Breast epithelium (tissue), 4 donors: ENCODE measurements at regions not wholly inside any gene's neighbourhood (a gene's known extent, or its start where the extent isn't known, plus 50 kb on each side); places are given as distances from the start of the nearest gene placed in this dataset.

ENCODE experiments used
- DNase-seq, 2 donors: peaks; one replicate each; pipeline ENCODE4 v3.0.0-alpha.2; 2019; ENCODE audit warnings: low spot score in 2 of 2
- H3K27ac ChIP-seq, 2 donors: fragments of 200-600 bp; sonication (generic) in 1 of 2; one replicate each; pipeline ENCODE4 v1.5.1; 2016 to 2019; ENCODE audit warnings: mild to moderate bottlenecking in 1 of 2
- H3K27me3 ChIP-seq, 2 donors: fragments of 200-600 bp; sonication (generic) in 1 of 2; one replicate each; pipeline versions ENCODE4 v1.5.1 to v1.6.0; 2017 to 2019; ENCODE audit warnings: control low read depth in 1 of 2, mild to moderate bottlenecking in 1 of 2
- H3K36me3 ChIP-seq: fragments of 200-600 bp; one replicate; pipeline ENCODE4 v1.5.1; 2019
- H3K4me1 ChIP-seq, 2 donors: fragments of 200-600 bp; sonication (generic); one replicate each; pipeline ENCODE4 v1.5.1; 2016 to 2019; ENCODE audit warnings: control low read depth in 1 of 2
- H3K4me3 ChIP-seq, 3 donors: fragments of 200-600 bp; sonication (generic); 1 replicate in 2 of 3; 2 replicates in 1 of 3; pipeline ENCODE4 v1.5.1; 2016 to 2019; ENCODE audit warnings: mild to moderate bottlenecking in 3 of 3, moderate library complexity in 2 of 3
- H3K9me3 ChIP-seq, 2 donors: fragments of 200-600 bp; sonication (generic) in 1 of 2; one replicate each; pipeline ENCODE4 v1.5.1; 2016 to 2019; ENCODE audit warnings: control low read depth in 1 of 2
- POLR2A ChIP-seq: fragments of 450-650 bp; IDR thresholded peaks from one replicate; pipeline ENCODE4 v1.6.1; 2016; ENCODE audit warnings: antibody characterized with exemption, mild to moderate bottlenecking, moderate library complexity
- POLR2AphosphoS5 ChIP-seq, 3 donors: sonication (generic); formaldehyde crosslinking; IDR thresholded peaks; one replicate each; pipeline ENCODE4 v1.6.1; 2017; ENCODE audit warnings: antibody characterized with exemption in 3 of 3
- intact Hi-C: fragments of 100-400 bp; cut with DNase I; formaldehyde crosslinking; loops from one replicate; pipeline ENCODE4 v1.15.1; 2023; ENCODE audit warnings: low total_unique reads
- TF ChIP-seq, protein P1 (sequence below), 3 donors: fragments of 450-650 bp; IDR thresholded peaks; one replicate each; pipeline ENCODE4 v1.5.1; 2016 to 2017; ENCODE audit warnings: antibody characterized with exemption in 3 of 3, mild to moderate bottlenecking in 3 of 3, moderate library complexity in 3 of 3

DNA sequence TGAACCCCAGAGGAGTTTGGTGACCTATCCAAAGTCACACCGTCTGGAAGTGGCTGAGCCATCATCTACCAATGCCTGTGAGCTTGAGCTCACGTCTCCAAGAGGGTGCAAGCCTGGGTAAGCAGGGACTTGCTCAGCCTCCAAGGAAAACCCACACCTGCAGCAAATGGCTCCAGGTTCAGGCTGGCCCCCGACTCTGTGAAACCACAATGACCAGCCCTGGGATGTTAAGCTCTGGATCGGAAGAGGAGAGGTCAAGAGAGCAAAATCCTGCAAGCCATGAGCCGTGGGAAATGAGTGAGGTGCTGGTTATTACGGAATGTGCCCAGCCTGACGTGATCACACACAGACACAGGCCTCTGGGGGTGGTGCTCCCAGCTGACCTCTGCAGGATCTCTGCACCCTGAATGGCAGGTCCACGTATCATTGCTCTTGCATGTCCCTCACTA is 94.1 kb upstream of the OTOS start:
- Histone ChIP-seq H3K4me3 (no peak overlapping the region), H3K9me3 (no peaks in the 10 kb centered on the region), H3K4me1 (peaks cover 0 to 3% of the 10 kb centered on the region in 2 donors), H3K27me3 (no peaks in the 10 kb centered on the region), H3K36me3 (no peaks in the 10 kb centered on the region), H3K27ac (no peak overlapping the region)
- DNase-seq, result peak in 1 of 2 donors; percentile 41
- intact Hi-C loops, result loop anchor here (5.0 kb wide), 1 partner anchor 203 kb away; the partner anchor contains the start of gene GPC1
- TF ChIP-seq, protein P1, sequence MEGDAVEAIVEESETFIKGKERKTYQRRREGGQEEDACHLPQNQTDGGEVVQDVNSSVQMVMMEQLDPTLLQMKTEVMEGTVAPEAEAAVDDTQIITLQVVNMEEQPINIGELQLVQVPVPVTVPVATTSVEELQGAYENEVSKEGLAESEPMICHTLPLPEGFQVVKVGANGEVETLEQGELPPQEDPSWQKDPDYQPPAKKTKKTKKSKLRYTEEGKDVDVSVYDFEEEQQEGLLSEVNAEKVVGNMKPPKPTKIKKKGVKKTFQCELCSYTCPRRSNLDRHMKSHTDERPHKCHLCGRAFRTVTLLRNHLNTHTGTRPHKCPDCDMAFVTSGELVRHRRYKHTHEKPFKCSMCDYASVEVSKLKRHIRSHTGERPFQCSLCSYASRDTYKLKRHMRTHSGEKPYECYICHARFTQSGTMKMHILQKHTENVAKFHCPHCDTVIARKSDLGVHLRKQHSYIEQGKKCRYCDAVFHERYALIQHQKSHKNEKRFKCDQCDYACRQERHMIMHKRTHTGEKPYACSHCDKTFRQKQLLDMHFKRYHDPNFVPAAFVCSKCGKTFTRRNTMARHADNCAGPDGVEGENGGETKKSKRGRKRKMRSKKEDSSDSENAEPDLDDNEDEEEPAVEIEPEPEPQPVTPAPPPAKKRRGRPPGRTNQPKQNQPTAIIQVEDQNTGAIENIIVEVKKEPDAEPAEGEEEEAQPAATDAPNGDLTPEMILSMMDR (IDR thresholded peaks at IDR 0.05), result no peak
- no peak for TF ChIP-seq POLR2A
- TF ChIP-seq POLR2AphosphoS5 (IDR thresholded peaks at IDR 0.05), result no peak

GRCh38 chr2:240235149-240235803 is 94.8 kb upstream of the OTOS start:
- Histone ChIP-seq H3K27me3 (no peaks in the 10 kb centered on the region), H3K27ac (no peak overlapping the region), H3K4me1 (peaks cover 0 to 3% of the 10 kb centered on the region in 2 donors), H3K9me3 (no peaks in the 10 kb centered on the region), H3K36me3 (no peaks in the 10 kb centered on the region), H3K4me3 (no peak overlapping the region)
- intact Hi-C loops, result no loop called here
- TF ChIP-seq, protein P1 (IDR thresholded peaks at IDR 0.05), result no peak
- TF ChIP-seq POLR2A, result no peak
- TF ChIP-seq POLR2AphosphoS5 (IDR thresholded peaks at IDR 0.05), result no peak
- peak in 1 of 2 donors; percentile 48 for DNase-seq

DNA sequence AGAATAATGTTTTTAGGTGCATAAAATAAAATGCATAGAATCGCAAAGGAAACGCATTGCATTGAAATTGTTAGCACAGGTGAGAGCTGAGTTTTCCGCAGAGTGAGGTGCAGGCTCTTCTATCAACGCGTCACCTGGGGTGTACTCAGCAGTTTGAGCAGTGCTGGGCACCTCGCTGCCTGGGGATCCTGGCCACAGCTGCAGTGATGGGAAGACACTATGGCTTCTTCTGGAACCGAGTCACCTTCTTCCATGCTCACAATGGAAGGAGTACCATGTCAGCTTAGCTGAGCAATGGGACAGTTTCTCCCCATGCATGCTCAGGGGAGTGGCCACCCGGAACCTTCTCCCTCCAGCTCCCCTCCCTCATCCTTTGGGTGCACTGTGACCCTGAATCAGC is 95.4 kb upstream of the OTOS start:
- DNase-seq, result peak in 1 of 2 donors; percentile 47
- Histone ChIP-seq H3K27ac (no peak overlapping the region), H3K4me1 (peaks cover 0 to 3% of the 10 kb centered on the region in 2 donors)

DNA sequence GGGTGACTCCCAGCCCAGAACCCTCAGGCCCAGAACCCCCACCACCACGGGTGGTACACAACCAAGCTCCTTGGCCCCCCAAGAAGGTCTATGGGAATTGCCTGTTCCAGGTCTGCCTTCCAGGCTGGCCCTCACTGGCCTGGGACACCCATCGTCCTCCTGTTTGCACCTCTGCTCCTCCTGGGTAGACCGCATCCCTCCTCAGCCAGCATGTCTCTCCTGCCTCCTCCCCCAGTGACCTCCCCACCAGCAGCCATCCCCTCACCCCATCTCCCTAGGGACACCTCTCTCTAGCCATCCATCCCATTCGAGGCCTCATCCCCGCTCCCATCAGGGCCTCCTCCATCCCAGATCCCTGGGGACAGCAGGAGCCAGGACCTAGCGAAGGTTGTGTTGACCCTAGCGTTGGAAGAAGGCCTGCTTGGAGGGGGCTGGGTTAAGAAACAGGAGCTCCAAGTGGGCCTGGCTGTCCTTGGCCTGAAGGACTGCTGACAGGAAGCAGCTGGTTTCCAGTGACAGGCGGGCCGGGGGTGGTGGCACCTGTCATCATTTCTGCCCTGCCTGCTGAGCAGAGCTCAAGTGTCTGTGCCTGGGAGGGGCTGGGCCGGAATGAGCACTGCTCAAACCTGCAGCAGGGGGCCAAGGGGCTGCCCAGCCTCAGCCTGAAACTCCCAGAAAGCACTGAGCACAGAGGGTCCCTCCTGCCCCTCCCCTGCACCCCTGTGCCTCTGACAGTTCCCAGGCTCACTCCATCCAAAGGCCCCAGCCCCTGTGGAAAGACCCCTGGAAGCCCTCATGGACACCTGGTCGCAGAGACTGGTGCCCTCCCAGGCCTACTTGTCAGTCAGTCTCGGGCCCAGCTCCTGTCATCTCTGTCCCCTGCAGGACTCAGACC is 96.0 kb upstream of the OTOS start:
- intact Hi-C loops, result no loop called here
- DNase-seq, result peak in 1 of 2 donors; percentile 44

More for the DNA sequence above, 95.4 kb upstream of the OTOS start:
- Histone ChIP-seq H3K9me3 (no peaks in the 10 kb centered on the region), H3K4me3 (no peak overlapping the region), H3K36me3 (no peaks in the 10 kb centered on the region), H3K27me3 (no peaks in the 10 kb centered on the region)
- intact Hi-C loops, result no loop called here
- TF ChIP-seq, protein P1 (IDR thresholded peaks at IDR 0.05), result no peak
- TF ChIP-seq POLR2AphosphoS5 (IDR thresholded peaks at IDR 0.05) (no peak), POLR2A (no peak)

More for the DNA sequence above, 96.0 kb upstream of the OTOS start:
- H3K36me3 ChIP-seq, result no peaks in the 10 kb centered on the region
- H3K4me1 ChIP-seq, result peaks cover 0 to 3% of the 10 kb centered on the region in 2 donors
- H3K27ac ChIP-seq, result no peak overlapping the region
- H3K9me3 ChIP-seq, result no peaks in the 10 kb centered on the region
- TF ChIP-seq POLR2A (no peak), POLR2AphosphoS5 (IDR thresholded peaks at IDR 0.05) (no peak)
- TF ChIP-seq, protein P1 (IDR thresholded peaks at IDR 0.05), result no peak
- H3K4me3 ChIP-seq, result no peak overlapping the region
- no peaks in the 10 kb centered on the region for H3K27me3 ChIP-seq
